CD4-positive, alpha-beta T cell treated with Interleukin-15 for 1 hour (primary cell): ENCODE measurements at regions not wholly inside any gene's neighbourhood (a gene's known extent, or its start where the extent isn't known, plus 50 kb on each side); places are given as distances from the start of the nearest gene placed in this dataset.

Experiments used
- DNase-seq: peaks from one replicate; pipeline ENCODE4 v3.0.0-alpha.2; 2020

DNA sequence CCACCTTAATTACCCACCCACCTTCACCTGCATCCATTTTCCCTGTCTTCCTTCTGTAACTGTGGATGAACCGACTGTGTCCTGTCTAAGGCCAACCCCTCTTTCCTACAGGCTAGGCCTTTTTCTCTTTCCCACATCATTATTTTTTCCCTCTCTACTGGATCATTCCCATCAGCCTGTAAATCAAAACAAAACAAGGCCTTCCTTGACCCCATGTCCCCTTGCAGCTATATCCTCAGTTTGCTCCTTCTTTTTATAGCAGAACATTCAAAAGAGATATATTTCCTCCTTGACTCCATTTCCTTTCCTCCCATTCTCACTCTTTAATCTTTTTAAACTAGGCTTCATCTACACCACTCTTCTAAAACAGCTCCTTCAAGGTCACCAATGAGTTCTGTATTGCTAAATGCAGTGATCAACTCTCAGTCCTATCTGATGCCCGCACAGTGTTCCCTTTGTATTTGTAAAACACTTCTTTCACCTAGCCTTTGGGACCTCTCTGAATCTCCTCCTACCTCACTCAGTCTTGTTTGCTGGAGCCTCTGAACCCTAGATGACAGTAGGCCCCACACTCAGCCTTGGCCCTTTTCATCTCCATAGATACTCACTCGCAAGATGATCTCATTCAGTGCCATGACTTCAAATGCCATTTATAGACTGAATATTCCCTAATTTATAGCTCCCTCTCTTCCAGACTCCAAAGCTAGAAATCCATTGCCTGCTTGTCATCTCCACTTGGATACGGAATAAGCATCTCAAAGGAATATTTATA lies 55.7 kb downstream of the CXCR4 start:
- DNase-seq: no peak

DNA sequence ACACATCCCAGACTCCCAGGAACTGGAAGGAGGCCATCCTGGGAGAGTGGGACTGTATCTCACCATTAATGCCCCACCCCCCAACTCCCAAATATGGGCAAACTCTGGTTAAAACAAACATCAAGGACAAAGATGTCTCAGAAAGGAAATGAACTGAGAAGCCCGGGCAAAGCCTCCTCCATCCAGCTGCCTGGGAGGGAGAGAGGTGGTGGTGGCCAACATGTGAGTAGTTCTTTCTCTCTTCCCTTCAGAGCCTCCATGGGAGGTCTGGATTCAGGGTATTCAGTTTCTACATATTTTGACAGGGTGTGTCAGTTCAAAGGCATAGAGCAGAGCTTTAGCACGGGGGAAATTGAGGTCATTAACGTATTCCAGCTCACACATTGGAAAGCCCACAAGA lies 57.5 kb downstream of the CXCR4 start:
- no peak for DNase-seq

GRCh38 chr2:136059036-136059472 lies 58.9 kb downstream of the CXCR4 start:
- DNase-seq: no peak

DNA sequence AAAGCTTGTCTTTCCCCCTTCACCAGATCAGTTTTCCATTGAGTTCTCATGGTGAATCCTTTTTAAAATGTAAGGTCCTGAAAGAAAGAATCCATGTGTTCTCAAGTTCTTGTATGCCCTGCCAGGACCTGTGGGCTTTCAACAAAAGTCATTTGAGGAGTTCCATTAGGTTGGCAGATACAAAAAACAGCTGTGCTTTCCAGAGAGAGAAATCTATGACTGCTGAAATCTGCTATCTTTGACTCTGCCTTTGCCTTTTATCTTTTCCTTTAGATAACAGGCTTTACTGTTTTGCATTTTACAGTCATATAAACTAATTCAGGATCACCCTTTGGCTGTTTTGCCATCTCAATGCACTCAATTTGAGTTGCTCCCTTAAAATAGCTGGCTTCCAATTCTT lies 59.7 kb downstream of the CXCR4 start:
- no peak for DNase-seq

- no peak for DNase-seq
These were observed 60.2 kb downstream of the CXCR4 start for GRCh38 chr2:136057802-136058140.

GRCh38 chr2:136057023-136057801 lies 60.7 kb downstream of the CXCR4 start:
- peak; percentile 19 for DNase-seq

DNA sequence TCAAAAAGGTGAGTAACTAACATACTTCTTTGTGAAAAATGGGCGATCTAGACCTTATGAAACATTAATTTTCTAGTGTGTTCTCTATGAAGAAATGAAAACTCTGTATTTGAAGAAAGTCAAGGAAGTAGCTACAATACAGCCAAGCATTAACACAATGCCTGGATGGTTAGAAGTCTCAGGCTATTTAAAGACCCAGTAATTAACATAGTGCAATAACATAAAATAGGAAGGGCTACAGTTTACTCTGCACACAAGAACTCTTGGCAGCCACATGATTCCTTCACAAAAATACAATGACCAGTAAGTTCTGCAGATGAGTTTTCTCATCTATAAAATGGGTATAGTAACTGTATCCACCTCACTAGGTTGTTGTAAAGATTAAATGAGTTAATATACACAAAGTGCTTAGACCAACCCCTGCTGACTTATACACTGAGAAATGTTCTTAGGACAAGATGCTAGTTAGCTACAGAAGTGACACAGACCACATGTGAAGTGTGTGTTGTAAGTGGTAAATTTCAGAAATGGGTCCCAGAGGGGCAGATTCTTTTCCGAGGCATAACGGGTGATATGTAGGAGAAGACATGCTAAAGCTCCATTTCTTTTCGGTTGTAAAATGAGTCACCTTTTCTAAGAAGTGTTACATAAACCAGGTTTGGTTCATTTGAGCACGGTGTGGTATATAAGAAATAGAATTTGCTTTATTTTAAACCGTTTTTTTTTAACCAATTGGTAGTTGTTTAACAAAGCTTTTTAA lies 61.8 kb downstream of the CXCR4 start:
- DNase-seq: no peak

GRCh38 chr2:136054856-136055255 lies 63.1 kb downstream of the CXCR4 start:
- no peak for DNase-seq

GRCh38 chr2:136052369-136053362 lies 65.3 kb downstream of the CXCR4 start:
- DNase-seq: no peak

DNA sequence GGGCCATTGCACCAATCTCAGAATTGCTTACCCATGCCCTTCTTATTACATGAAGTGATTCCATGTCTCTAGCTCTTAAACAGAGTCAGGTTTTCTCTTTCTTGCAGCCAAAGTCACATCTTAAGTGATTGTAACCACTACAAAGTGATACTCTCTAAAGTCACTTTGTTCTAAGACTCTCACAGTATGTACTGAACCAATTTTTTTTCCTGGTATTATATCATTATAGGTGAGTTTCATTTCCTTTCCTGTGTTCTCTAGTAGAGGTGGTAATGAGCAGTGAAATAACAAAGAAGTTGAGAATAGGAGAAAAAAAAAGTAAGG lies 66.3 kb upstream of the DARS1 start:
- no peak for DNase-seq

- DNase-seq: no peak
These were observed 65.7 kb upstream of the DARS1 start for GRCh38 chr2:136051001-136051724.

DNA sequence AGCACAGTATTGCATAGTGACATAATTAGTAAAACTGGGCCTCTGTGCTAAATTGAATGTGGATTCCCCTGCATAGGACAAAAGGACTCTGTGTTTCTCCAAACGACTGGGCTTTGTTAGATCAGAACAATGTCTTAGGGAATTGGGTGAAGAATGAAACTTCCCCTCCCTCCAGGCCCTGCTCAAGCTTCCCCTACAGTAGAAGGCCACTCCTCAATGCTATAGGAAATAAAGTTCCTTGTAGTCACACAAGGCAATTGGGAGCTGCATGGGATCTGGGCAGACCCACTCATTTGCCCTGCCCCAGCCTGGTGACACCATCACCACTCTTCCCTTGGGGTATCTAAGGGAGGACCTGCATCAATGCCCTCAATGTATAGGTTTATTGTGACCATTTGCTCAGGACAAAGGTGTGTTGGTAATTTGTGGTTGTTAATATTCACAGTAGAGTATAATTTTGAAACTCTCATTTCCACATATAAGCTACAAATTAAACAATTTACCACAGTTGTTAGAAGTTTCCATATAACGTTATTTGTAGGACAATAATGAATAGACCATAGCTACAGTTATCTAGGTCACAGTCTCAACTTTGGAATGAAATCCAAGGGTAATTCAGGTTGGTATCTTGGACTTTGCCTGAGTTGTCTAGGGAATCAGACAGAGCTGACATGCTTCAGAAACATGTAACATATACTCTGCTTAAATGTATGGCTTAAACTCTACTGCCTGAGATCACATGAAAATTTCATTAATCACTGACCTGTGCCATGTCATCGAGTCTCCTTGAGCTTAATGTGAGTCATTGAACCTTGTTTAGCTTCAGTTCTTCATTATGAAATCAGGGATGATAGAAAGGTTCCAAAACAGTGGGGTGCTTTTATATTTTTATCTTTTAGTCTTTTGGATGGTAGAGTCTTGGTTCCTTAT lies 64.8 kb upstream of the DARS1 start:
- DNase-seq: no peak

- DNase-seq: no peak
These were observed 63.8 kb upstream of the DARS1 start for GRCh38 chr2:136049011-136049742.

- DNase-seq: no peak
These were observed 60.6 kb upstream of the DARS1 start for GRCh38 chr2:136045835-136046570.

DNA sequence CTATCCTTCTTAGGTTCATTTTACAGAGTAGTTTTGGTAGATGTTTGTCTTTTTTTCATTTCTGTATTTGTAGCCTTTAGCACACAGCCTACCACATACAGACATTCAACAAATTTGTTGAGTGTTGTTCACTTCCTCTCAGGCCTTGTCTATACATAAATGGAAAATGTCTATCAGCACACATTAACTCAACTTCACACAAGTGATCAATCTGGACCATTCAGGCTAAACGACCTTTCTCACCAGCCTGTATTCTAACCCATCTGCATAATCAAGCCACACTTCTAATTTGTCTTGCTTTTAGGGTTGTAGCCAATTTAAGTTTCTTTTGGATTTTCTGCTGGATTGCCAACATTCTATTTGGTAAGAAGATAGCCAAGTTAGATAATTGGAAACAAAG lies 59.9 kb upstream of the DARS1 start:
- DNase-seq: no peak
